ENCODE measurements at regions not wholly inside any gene's neighbourhood (a gene's known extent, or its start where the extent isn't known, plus 50 kb on each side); places are given as distances from the start of the nearest gene placed in this dataset.

- TF ChIP-seq CTCF (conservative IDR thresholded peaks at IDR 0.05) = no peak
- no peak for TF ChIP-seq ZFX (IDR thresholded peaks at IDR 0.05)
Measured at GRCh38 chr3:21020043-21020442, 731.0 kb downstream of the ZNF385D start.

Measured in C4-2B (cell line).